Dermis microvascular lymphatic vessel endothelial cell (primary cell): ENCODE measurements at regions not wholly inside any gene's neighbourhood (a gene's known extent, or its start where the extent isn't known, plus 50 kb on each side); places are given as distances from the start of the nearest gene placed in this dataset.

Experiments
- DNase-seq, 2 donors: peaks; one replicate each; pipeline versions ENCODE4 v3.0.0 to v3.0.0-alpha.2; 2010; ENCODE audit warnings: low read depth in 2 of 2

GRCh38 chr14:49381778-49382177 is 204.4 kb downstream of the RPS29 start:
- no peak for DNase-seq

GRCh38 chr14:49367696-49368095 is 218.5 kb downstream of the RPS29 start:
- DNase-seq, result no peak

DNA sequence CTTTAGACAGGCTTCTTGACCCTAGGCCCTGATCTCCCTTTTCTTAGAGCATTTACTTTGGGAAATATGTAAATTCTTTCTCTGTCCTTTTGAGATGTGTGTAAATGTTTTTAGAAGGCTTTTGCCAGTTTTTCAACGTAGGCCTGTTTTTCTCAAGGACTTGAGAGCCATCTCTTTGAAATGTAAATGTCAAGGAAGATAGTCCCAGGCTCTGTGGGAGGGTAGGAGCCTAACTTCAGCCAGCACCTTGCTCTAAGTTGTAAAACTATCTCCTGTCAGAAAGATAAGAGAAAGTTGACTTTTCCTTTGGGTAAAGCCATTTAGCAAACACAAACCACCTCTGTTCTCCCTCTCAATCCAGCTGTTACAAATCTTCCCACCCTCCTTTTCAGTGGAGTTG is 219.8 kb downstream of the RPS29 start:
- DNase-seq, result no peak

DNA sequence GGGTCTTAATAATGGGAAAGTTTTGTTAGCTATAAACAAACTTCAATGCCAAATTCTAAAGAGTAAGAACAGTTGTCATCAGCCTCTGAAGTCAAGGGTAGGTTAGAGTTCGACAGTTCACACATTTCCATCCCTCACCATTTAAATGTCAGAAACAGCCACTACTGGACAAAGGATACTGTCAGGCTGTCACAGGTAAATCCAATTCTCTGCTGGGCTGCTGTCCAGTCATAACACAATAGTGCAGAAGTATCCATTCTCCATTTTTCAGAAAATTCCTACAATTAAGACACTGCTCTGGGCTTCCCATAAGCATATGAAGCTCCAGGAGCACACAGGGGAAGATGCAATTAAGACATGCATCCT is 221.4 kb downstream of the RPS29 start:
- no peak for DNase-seq

GRCh38 chr14:49363821-49364751 is 222.1 kb downstream of the RPS29 start:
- DNase-seq, result no peak

- no peak for DNase-seq
Measured at GRCh38 chr14:49362916-49363315, 223.3 kb downstream of the RPS29 start.

DNA sequence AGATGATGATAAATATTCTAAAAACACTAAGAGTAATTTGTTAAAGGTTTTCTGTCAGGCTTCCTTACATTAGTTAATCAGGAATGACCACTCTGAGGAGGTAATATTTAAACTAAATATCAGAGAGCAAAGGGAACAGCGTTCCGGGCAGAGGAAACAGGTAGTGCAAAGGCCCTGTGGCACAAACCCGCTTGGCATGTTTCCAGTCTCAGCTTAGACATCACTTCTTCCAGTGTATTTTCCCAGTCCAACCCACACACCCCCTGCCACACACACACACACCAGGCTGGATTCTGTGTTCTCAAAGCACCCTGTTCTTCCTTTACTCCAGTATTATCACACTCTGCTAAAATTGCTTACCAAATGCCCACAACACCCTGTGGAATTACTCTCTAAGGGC is 247.1 kb downstream of the RPS29 start:
- DNase-seq, result no peak

- DNase-seq, result no peak
Measured at GRCh38 chr14:49319810-49320209, 266.4 kb downstream of the RPS29 start.

- no peak for DNase-seq
Measured at GRCh38 chr14:49315570-49315969, 270.6 kb downstream of the RPS29 start.

GRCh38 chr14:49314737-49315136 is 271.4 kb downstream of the RPS29 start:
- no peak for DNase-seq

DNA sequence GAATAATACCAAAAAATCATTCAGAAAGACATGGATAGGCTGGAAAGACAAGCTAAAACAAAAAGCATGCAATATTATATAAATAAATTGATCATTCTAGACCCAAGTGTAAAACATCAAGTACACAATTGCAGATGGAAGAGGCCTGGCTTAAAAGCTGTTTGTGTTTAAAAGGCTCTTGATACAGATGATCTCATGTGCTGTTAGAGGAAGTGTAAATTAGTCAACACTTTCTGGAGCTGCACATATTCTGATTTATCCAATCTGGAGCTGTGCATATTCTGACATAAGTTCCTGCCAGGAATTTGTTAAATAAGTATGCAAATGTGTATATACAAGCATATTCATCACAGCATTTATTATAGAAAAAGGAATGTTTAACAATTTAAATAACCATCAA is 273.1 kb downstream of the RPS29 start:
- DNase-seq, result no peak

GRCh38 chr14:49310298-49310697 is 275.9 kb downstream of the RPS29 start:
- DNase-seq, result no peak

DNA sequence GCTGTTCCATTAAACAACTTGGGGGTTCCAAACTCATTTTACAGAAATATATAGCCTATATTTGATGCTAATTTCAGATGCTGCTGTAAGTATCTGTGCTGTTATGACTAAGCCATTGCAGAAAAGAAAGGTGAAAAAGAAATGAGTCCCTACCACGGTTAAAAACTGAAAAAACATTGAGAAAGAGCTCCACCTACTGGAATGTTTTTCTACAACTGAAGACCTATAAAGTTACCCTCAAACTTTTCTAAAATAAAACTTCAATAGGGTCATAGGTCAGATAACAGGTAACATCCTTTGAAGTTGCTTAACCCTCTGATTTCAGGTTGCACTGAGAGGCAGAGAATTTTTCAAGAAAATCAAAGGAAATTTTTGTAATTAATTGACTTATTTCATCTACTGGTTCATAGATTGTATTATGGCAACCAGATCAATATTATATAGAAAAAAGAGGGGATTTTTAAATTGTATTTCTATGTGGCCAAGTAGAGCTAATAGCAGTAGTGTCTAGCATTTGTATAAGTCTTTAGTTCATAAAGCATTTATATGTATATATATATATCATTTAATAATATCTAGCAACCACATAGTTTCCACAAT is 279.9 kb downstream of the RPS29 start:
- peak in 1 of 2 donors; percentile 2 for DNase-seq

DNA sequence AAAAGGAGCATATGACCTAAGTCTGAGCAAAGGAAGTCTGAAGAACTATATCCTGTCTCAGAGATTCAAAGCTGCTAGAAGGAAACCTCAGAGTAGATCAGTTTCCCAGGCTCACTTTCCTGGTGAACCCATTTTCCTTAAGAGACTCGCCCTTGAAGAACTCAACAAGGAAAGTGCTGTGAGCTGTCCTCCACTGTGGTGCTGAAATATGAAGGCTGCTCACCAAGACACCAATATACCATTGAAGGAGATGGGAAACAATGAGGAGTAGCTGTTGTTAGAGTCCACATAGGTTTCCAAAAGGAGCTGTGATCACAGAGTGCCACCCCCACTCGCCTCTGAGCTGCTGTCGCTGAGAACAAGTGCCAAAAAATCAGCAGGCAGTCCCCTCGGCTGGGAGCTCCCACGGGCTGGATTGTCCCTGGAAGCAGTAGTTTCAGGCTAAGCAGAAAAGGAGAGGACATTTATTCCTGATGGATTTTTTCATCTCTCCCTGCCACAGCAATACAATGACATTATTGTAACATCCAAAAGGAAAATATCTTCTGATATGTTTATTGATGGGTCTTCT is 282.1 kb downstream of the RPS29 start:
- DNase-seq, result peak in 1 of 2 donors; percentile 21

- DNase-seq, result no peak
Measured at GRCh38 chr14:49297102-49297501, 289.1 kb downstream of the RPS29 start.

GRCh38 chr14:49294621-49295148 is 291.5 kb downstream of the RPS29 start:
- DNase-seq, result no peak

DNA sequence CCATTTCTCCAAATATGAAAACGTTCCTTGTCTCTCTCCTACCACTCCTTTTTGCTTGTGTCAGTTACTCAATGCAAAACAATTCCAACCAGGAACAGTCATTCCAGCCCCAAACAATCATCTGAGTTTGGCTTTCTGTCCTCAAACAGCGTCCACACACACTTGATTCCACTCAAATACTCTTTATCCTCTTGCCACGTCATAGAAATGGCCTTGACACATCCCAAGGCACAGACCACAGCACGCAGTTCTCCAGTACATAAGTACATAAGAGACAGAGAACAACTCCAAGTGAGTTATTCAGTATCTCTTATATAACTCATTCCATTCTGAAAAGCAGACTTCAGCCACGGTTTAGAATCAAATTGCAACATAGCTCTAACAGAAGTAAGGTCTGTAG is 299.2 kb downstream of the RPS29 start:
- DNase-seq, result no peak

GRCh38 chr14:49286257-49286983 is 299.8 kb downstream of the RPS29 start:
- DNase-seq, result no peak

DNA sequence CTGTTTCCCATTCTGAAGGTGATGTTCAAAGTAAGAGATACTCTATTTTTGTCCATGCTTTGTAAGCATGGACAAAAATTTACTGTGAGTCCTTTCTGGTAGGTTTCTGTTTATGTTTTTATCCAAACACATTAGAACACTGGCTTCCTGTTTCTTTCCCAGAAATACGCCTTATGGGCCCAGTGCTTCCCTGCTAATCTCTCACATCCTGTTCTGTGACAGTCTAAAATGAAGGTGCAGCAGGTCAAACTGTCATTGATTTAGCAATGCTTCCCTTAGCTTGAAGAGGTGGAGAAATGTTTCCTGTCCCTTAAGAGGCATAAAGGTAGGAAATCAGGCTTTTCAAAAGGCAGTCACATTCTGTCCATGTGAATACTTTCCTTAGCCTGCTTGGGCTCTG is 305.6 kb downstream of the RPS29 start:
- DNase-seq, result no peak

DNA sequence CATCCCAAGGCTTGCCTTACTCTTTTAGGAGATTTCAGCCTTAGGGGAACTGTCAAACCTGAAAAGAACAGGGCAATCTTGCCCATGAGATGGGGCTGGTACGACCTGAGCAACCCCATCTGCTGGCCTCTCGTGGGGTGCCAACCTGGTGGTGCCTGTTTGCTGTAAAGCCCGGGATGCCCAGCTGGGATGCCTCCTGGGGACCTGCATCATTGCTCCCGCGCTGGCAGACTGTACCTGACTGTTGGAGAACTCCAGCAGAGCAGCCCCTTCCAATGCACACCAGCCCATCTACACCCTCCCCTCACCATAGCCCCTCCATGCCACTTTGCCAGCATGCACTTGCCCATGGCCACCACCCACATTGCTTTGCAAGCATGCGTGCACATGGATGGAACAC is 335.7 kb downstream of the RPS29 start:
- no peak for DNase-seq

DNA sequence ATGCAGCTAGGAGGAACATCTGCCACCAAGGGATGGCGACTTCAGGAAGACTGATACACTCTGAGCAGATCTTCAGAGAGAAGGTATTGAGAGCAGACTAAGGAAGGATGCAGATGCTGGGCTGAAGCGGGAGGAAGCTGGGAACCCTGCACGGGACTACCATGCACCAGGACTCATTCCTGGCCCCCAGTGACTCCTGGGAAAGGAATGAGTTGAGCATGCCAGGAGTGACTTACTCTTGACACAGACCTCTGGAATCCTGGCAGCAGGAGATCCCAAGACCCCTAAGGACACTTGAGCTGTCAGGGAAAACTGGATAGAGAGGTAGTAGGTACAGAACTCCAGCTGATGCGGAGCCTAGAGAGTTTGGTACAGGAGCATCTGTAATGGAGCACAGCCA is 336.1 kb downstream of the RPS29 start:
- DNase-seq, result no peak

- DNase-seq, result no peak
Measured at GRCh38 chr14:49249022-49249421, 337.2 kb downstream of the RPS29 start.
